ENCODE measurements at regions not wholly inside any gene's neighbourhood (a gene's known extent, or its start where the extent isn't known, plus 50 kb on each side); places are given as distances from the start of the nearest gene placed in this dataset.
"Not testable (repeated sequence)": the region's sequence is repeated elsewhere in the genome, so short reads cannot be mapped to it uniquely, and the experiment has no call there.

DNA sequence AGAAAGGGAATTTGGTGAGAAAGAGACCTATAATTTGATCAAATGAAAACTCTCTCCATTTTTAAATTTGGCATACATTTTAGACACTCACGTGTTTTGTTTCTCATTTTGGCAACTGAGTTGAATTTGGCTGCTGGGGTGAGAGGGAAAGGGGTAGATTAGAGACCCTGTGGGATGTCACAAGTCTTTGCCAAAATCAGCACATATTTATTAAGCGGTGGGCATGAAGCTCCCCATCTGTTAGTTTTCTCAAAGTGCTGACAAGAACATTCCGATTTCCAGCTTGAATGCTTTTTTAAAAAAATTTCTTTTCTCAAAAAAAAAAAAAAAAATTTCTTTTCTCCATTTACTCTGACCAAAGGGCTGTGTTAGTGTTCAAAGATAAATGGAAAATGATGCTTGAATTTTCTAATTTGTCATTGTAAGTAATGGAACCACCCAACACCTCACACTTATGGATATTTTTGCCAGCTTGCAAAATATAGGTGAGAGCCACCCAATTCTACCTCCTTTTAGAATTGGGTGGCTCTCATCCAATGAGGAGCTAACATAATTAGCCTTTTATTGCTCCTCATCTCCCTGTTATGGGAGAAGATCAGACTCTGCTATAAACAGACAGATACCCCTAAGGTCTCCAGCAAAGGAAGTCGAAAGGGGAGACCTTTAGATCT, 222.9 kb upstream of the FN1 start:
- DNase-seq (ENCODE audit: low read depth in 2 of 2) = no peak

- no peak for DNase-seq (ENCODE audit: low read depth in 2 of 2)
Measured at GRCh38 chr2:215657844-215658243, 222.0 kb upstream of the FN1 start.

DNA sequence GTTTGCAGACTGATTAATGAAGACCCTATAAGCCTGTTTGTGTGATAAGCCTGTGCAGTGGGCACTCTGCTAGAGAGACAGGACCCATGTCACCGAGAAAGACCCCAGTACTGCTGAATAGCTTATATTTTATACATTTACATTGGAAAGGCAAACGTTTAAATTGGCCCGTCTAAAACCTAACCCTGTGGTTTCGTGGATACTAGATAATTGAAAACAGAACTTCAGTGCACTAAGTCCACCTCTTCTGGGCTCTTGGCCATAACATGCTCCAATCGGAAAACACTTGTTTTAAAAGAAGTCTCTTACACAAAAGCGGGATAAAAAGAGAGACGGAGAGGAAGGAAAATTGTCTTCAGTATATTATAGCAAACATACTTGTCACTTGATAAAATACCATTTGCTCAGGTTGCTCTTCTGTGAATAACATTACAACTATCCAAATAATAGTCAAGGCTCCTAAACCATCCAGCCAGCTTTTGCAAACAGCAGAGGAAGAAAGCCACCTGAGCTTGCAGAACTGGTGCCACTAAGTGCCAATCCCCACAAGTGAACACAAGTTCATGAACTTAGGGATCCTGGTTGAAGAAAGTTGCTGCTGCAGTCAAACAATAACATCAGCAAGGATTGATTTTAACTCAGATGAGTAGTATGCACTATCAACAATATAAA, 218.4 kb upstream of the FN1 start:
- DNase-seq (ENCODE audit: low read depth in 2 of 2) = no peak

DNA sequence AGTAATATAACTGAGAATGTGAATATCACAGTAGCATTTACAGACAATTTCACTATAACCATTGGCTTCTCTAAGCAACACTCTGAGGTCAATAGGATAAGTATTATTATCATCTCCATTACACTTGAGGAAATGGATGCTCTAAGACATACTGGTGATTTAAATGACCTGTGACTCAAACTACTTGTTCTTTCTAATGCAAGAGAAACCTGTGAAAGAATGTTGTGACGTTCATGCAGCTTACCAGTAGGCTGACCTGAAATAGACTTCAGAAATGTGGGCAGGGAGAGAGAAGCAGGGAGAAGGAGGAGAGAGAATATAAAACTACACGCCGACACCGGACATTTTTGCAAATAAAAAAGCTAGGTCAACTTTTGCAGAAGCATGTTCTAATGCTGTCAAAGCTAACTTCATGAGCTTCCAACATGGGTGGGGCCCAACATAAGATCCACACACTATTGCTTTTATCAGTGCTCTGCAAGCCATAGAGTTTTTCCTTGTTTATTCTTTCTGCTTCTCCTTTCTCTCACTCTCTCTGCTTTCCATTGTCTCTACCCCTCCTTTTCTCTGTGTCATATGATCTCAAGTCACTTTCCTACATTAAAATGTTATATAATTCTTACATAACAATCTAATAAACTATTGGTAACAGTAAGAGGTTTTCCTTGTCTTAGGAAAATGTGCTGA, 217.6 kb upstream of the FN1 start:
- DNase-seq (ENCODE audit: low read depth in 2 of 2) = no peak

DNA sequence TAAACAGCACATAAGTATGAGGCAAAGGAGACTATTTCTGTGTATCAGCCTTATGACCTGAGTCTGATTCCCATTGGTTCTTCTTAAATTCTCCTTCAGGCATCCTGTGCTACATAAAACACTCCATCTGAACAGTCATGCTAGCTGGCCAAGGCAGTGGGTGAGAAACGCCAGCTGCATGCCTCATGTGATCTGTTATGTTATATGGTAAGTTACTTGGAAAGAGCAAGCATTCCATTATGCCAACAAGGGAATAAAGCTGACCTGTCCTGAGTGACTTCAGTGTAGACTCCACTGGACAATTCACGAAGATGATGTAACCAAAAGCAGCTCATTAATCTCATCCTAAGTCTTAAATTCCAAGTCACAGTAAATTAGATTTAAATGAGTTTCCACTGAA, 216.5 kb upstream of the FN1 start:
- DNase-seq (ENCODE audit: low read depth in 2 of 2) = no peak

DNA sequence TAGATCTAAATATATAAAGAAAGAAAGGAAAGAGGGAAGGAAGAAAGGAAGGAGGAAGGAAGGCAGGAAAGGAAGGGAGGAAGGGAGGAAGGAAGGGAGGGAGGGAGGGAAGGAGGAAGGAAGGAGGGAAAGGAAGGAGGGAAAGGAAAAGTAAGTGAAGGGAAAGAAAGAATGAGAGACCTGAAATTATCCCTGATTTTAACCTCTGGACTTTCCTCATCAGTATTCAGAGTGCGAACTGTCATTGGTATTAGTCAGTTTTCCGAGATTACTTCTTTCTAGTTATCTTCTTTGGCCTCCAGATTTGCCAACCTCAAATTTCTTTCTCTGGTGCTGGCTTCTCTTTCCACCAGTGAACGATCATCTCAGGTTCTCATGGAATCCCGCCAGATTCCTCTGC, 215.5 kb upstream of the FN1 start:
- DNase-seq (ENCODE audit: low read depth in 2 of 2) = no peak

DNA sequence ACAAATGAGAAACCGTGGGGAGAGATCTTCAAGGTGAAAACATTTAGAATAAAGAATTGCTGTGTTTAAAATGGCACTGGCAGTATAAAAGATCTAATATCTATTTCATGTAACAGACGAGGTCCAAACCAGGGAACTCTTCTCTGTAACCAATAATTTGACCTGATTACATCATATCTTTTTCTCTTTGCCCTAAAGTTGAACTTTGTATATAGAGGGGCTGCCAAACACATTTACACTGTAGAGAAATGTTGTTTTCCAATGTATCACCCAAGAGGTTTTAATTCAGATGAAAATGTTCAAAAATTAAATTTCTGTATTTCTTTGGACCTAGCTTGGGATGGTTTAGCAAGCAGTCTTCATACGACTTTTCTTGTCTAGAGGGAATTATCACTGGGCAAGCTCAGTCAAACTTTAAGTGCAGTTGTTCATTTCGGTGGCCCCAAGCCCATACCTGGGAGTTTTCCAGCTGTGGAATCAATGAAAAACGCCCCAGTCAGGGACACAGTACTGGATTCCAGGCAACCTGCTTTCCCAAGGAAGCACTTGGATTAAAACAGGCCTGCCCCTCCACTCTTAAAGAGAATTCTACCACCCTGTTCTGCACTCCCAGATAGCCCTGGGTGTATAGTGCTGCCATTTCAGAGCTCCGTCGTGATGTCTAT, 208.5 kb upstream of the FN1 start:
- no peak for DNase-seq (ENCODE audit: low read depth in 2 of 2)

GRCh38 chr2:215638687-215639086, 202.8 kb upstream of the FN1 start:
- no peak for DNase-seq (ENCODE audit: low read depth in 2 of 2)

GRCh38 chr2:215637651-215638050, 201.8 kb upstream of the FN1 start:
- DNase-seq (ENCODE audit: low read depth in 2 of 2) = no peak

DNA sequence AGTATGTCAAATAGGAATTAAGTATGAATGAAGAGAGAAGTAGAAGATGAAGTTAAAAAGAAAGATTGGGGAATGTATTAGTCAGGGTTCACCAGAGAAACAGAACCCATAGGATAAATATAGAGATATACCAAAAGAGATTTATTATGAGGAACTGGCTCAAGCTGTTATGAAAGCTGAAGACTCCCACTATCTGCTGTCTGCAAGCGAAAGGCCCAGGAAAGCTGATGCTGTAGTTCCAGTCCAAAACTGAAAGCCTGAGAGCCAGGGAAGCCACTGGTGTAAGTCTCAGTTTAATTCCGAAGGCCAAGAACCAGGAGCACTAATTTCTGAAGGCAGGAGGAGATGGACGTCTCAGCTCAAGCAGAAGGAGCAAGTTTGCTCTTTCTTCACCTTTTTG, 200.9 kb upstream of the FN1 start:
- no peak for DNase-seq (ENCODE audit: low read depth in 2 of 2)

DNA sequence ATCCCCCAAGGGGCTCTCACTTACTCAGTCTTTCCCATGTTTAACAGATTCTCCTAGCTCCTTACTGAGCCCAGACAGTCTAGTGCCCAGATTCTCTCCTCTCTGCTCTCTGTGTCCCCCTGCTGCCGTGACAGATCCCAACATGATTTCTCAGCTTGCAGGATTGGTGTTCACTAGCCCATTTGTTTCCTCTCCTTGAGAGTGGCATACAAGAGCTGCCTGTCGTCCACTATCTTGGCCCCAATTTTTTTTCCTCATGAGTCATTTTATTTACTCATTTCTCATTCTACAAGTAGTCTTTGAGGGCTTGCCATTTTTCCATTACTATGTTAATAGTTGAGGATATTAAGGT, 199.9 kb upstream of the FN1 start:
- no peak for DNase-seq (ENCODE audit: low read depth in 2 of 2)

- no peak for DNase-seq (ENCODE audit: low read depth in 2 of 2)
Measured at GRCh38 chr2:215635071-215635787, 199.4 kb upstream of the FN1 start.

DNA sequence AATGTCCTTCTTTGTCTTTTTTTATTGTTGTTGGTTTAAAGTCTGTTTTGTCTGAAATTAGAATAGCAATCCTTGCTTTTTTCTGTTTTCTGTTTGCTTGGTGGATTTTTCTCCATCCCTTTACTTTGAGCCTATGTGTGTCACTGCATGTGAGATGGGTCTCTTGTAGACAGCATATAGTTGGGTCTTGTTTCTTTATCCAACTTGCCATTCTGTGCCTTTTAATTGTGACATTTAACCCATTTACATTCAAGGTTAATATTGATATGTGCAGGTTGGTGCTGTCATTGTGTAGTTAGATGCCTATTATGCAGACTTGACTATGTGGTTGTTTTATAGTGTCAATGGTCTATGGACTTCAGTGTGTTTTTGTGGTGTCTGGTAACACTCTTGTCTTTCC, 197.5 kb upstream of the FN1 start:
- no peak for DNase-seq (ENCODE audit: low read depth in 2 of 2)

DNA sequence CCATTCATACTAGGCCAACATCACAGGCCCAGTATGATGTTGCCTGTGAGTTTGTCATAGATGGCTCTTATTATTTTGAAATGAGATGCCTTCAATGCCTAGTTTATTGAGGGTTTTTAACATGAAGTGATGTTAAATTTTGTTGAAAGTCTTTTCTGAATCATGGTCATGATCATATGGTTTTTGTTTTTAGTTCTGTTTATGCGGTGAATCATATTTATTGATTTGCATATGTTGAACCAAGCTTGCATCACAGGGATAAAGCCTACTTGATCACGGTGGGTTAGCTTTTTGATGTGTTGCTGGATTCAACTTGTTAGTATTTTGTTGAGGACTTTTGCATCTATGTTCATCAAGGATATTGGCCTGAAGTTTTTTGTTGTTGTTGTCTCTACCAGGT, 195.8 kb upstream of the FN1 start:
- DNase-seq (ENCODE audit: low read depth in 2 of 2) = no peak

- not testable (repeated sequence) for DNase-seq (ENCODE audit: low read depth in 2 of 2)
Measured at GRCh38 chr2:215630796-215631195, 194.9 kb upstream of the FN1 start.

- DNase-seq (ENCODE audit: low read depth in 2 of 2) = no peak
Measured at GRCh38 chr2:215627771-215628170, 191.9 kb upstream of the FN1 start.

DNA sequence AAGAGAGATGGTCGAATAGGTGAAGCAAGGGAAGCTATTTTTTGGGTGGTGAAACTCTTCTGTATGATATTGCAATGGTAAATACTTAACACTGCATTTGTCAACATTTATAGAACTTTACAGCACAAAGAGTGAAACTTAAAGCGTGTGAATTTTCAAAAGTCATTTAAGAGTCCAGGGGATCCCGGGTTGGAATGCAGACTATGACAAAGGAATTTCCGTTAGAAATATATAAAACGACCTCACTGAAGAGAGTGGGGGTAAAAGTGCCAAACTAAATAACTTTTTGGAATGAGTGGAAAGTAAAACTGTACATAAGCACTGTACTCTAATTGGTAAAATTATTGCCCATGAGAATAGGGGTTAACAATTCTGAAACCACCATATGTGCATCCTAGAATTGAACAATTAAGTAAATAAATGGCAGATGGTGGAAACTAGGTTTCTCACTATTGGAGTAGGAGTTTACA, 191.0 kb upstream of the FN1 start:
- no peak for DNase-seq (ENCODE audit: low read depth in 2 of 2)

- no peak for DNase-seq (ENCODE audit: low read depth in 2 of 2)
Measured at GRCh38 chr2:215626063-215626462, 190.2 kb upstream of the FN1 start.

DNA sequence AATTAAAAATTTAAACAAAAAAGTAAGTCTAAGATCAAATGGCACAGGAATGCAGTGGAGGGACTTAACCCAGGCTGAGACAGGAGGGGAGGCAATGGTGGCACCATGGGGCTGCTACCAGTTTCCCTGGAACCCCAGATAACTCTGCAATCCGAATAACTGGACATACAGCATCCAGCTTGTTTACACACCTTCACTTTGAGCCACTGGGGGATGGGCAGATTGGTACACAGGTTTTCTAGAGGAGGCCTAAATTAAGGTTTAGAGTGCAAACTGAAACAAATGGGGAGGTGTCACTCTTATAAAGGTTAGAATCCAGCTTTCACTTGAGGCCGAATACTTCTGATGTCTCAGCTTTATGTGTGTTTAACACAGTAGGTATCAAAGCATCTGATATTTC, 189.3 kb upstream of the FN1 start:
- DNase-seq (ENCODE audit: low read depth in 2 of 2) = no peak

DNA sequence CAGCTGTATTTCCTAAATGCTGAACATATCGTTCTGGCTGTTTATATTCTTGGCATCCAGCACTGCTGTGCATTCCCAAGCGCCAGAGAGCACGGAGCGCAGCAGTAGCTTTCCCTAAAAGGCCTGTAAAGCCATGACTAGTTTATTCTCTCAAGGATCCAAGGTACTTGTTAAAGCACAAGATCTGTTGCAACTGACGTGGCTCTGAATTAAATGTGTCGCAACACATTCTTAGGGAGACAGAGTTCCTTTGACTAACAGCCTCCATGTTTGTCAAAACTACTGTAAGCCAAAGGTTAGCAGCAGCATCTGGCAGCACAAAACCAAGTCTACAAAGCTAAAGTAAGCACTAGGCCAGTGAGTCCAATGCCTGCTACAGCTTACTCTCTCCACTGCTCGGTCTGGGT, 188.6 kb upstream of the FN1 start:
- DNase-seq (ENCODE audit: low read depth in 2 of 2) = no peak

DNA sequence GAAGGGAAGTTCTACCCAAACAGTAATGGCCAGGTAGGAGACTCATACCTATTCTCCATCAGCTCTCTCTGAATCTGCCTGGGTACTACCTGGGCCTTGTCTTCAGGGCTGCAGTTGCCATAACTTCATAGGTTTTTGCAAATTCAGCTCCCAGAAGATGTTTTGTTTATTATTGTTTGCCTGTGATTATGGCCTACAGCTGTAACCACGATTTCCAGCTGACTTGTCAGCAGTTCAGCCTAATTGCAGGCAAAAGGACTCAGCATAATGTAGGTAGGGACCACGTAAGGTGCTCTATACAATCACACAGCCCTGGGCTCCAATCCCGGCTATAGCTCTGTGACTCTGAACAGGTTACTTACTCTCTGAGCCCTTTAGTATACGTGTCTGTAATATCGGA, 187.0 kb upstream of the FN1 start:
- DNase-seq (ENCODE audit: low read depth in 2 of 2) = no peak

- no peak for DNase-seq (ENCODE audit: low read depth in 2 of 2)
Measured at GRCh38 chr2:215621381-215621780, 185.5 kb upstream of the FN1 start.

Data from stimulated activated CD4-positive, alpha-beta T cell treated with anti-CD3 and anti-CD28 coated beads, Interleukin-4, amount 100 ng/mL, for 48 hours (primary cell).